ENCODE measurements at regions not wholly inside any gene's neighbourhood (a gene's known extent, or its start where the extent isn't known, plus 50 kb on each side); places are given as distances from the start of the nearest gene placed in this dataset.
"Not testable (repeated sequence)": the region's sequence is repeated elsewhere in the genome, so short reads cannot be mapped to it uniquely, and the experiment has no call there.

DNA sequence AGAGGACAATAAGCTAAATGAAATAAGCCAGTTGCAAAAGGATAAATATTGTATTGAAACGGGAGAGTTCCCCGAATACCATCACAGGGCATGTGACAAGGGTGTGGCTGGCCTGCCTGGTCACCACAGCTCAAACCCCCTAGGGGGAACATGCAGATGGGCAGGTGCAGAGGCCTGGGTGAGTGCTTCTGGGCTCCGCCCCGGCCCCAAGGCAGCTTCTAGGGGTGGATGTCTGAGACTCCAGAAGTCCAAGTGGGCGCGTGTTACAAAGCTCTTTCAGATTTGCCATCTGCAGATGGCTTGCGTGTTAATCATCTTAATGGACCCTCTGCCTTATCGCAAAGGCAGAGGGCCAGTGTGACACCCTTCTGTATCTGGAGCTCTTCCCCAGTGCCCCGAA is 559.2 kb upstream of the IMPG1 start:
- no peak for DNase-seq

DNA sequence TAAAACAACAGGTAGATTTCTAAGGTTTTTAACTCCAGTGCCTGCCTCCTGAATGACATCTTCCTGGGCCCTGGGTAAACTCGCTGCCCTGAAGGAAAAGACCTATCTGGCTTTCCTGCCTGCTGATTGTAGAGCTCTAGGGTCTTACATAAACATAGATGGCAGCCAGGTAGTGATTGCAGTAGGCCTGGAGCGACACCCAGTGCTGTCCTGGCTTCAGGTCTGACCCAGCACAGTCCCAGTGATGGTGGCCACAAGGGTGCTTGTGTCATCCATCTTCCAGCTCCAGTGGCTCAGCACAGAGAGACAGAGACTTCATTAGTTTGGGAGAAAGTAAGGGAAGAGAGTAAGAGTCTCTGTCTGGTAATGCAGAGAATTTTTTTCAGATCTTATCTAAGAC is 542.9 kb upstream of the IMPG1 start:
- no peak for DNase-seq

DNA sequence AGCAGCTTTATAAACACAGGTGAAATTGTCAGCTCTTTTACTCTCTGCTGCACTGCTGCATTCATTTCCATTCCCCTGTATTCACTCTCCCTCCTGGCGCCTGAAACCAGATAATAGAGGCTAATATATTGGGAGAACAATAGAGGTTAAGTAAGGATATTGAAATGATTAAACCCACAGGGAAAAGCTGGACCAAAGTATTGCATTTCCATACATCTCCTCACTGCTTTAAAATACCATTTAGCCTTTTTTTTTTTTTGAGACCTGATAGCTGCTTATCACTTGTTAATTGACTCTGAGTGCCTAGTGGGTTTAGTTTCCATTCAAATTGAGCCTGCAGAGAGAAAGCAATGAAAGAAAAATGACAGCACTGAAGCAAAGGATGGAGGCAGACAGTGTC is 540.5 kb upstream of the IMPG1 start:
- DNase-seq = no peak

DNA sequence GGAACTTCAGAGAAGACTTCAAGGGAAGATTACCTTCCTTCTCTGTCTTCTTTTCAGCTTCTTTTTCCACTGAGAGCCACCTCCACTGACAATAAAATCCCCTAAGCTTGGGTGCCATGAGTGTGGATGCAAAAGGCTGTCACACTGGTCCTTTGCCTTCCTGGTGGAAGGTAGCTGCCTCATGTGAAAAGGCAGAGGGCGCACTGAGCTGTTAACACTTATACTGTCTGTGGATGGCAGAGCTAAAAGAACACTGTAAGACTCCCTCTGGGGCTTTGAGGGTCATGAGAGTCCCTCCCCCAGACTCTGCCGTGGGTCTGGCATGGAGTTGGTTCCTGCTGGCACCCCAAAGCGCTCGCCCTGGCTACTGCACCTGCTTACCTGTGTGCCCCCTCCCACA is 536.7 kb upstream of the IMPG1 start:
- DNase-seq = no peak

DNA sequence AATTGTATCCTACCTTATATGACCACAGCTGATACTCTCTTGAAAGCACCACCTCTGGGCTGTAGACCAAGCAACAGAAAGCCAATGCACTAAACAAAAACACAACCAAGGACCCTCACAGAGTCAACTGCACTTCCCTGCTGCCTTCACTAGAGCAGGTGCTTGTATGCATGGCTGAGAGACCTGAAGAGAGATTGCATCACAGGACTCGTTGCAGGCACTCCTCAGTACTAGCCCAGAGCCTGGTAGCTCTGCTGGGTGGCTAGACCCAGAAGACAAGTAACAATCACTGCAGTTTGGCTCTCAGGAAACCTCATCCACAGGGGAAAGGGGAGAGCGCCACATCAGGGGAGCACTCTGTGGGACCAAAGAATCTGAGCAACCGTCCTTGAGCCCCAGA is 521.6 kb upstream of the IMPG1 start:
- no peak for DNase-seq

DNA sequence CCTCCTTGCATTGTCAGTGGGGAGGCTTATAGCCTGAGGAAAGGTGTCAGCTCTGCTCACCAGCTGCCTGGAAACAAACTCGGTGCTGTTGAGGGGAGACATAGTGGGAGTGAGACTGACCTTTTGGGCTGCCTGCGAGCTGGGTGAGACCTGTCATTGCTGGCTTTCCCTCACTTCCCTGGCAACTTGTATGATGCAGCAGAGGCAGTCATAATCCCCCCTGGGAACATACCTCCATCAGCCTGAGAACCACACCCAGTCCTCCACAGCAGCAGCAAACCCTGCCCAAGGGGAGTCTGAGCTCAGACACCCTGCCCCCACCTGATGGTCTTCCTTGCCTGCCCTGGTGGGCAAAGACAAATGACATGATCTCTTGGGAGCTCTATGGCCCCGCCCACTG is 521.2 kb upstream of the IMPG1 start:
- DNase-seq = no peak

DNA sequence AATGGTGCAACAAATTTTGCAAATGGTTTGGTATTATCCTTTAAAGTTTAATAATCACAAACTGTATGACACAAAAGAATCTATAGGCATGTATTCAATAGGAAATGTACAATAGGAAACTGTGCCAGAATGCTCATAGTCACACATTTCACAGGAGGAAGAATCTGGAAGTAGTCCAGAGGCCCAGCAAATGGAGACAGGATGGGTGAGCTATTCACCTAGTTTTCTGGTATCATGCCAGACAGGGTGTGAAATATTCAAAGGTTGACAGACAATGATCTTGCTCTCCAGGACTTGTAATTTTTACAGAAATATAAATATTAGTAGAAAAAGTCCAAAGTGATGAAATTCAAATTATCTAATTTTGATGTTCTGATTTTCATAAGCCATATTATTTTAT is 520.1 kb upstream of the IMPG1 start:
- no peak for DNase-seq

DNA sequence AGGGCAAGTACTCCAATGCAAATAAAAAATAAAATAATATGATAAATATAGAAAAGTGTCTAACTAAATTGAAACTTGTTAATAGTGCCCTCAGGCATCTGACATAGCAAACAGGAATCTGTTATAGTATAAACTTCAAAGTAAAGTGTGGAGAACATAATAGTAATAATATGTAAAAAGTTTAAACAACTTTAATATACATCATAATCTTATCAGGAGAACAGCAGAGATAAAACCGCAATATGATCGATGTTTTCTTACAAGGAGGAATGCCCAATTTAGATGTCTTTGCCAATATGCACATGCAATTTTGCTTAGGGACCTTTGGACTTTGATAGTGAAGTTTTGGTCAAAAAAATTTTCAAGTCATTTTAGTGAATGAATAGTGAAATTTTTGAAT is 514.8 kb upstream of the IMPG1 start:
- no peak for DNase-seq

GRCh38 chr6:76584121-76584520 is 511.7 kb upstream of the IMPG1 start:
- DNase-seq = no peak

GRCh38 chr6:76578746-76579145 is 506.3 kb upstream of the IMPG1 start:
- no peak for DNase-seq

DNA sequence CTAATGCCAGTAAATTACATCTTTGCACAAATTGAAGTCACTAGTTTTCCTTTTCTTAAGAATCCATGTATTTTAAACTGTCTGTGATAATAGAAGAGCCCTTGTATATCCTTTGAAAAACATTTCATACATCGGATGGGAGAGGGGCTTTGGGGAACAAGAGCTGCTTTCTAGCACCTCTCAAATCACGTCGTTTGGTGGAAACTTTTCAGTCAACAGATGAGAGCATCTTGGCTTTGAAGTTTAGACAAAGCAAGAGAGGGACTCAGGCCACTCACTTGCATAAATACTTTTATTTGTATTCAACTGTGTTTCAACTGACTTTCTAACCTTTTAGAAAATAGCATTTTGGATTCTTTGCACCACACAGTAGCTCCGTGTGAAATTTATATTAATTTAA is 502.3 kb upstream of the IMPG1 start:
- no peak for DNase-seq

DNA sequence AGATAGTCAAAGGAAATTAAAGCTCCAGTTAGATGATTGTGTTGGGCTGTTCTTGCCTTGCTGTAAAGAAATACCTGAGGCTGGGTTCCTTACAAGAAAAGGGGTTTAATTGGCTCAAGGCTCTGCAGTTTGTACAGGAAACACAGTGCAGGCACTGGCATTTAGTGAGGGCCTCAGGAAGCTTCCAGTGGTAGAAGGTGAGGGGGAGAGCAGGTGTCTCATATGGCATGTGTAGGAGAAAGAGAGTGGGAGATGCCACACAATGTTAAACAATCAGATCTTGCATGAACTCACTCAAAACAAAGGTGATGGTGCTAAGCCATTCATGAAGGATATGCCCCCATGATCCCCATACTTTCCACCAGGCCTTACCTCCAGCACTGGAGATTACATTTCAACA is 493.5 kb upstream of the IMPG1 start:
- DNase-seq = no peak

- not testable (repeated sequence) for DNase-seq
These were observed 489.9 kb upstream of the IMPG1 start for GRCh38 chr6:76562371-76562770.

GRCh38 chr6:76560851-76561755 is 488.6 kb upstream of the IMPG1 start:
- DNase-seq = not testable (repeated sequence)

- no peak for DNase-seq
These were observed 480.8 kb upstream of the IMPG1 start for GRCh38 chr6:76553256-76553655.

DNA sequence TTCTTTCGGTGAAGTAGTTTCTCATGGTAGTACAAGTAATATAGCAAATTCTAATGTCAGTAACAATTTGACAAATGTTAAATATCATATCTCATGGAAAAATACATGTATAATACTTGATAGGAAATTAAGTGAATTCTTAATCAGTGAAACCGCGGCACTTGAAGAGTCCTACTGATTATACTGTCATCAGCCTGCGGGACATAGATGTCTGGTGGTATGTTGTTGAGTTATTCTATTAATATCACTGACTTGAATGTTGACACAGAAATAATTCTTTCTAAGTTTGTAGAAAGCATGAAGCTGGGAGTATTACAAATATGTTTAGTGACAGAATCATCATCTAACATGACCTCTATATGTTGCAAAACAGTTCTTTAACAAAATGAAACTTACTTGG is 479.8 kb upstream of the IMPG1 start:
- DNase-seq = no peak

DNA sequence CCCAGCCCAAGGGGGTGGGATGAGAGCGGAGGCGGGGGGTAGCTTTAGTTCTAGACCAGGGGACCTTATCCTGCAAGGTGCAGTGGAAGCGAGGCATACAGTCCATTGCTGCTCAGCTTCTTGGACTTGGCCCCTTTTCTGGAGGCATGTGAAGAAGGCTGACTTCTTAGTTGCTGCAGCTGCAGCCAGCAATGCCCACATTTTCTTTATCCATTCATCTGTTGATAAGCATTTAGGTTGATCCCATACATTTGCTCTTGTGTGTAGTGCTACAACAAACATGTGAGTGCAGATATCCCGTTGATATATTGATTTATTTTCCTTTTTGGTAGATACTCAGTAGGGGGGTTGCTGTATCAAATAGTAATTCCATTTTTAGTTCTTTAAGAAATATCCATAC is 461.2 kb upstream of the IMPG1 start:
- DNase-seq = no peak

GRCh38 chr6:76532647-76533046 is 460.2 kb upstream of the IMPG1 start:
- DNase-seq = no peak

DNA sequence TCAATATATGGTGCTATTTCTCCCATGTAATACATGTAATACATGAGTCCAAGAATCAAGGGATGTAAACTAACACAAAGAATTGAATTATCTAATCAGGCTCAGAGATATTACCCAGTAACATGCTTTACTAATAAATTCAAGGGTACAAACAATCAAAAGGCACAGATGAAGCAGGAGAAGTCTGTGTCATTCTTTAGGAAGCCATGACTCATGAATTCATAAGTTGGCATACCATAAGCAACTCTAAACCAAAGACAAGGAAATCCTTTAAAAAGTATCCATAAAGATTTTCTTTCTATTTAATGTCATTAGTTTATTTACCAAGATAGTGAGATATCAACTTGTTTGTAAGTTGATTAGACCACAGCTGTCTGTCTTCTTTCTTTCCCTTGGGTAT is 446.0 kb upstream of the IMPG1 start:
- DNase-seq = no peak

DNA sequence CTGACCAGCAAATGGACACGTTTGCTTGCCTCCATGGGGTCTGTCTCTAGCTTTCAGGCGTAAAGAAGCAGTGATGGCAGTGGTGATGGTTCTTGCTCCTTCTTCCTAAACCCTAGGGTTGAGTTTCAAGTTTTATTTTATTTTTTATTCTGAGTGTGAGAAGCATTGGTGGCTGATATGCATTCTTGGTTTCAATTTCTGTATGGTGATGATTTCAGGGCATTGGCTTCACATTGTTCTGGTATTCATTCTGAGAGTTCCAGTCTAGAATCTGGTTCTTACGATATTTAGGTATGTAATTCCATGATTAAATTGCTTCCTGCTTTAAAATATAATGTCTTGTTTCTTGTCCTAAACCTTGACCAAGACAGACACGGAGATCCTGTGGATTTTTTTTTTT is 444.5 kb upstream of the IMPG1 start:
- no peak for DNase-seq

GRCh38 chr6:76510489-76510888 is 438.0 kb upstream of the IMPG1 start:
- DNase-seq = no peak

DNA sequence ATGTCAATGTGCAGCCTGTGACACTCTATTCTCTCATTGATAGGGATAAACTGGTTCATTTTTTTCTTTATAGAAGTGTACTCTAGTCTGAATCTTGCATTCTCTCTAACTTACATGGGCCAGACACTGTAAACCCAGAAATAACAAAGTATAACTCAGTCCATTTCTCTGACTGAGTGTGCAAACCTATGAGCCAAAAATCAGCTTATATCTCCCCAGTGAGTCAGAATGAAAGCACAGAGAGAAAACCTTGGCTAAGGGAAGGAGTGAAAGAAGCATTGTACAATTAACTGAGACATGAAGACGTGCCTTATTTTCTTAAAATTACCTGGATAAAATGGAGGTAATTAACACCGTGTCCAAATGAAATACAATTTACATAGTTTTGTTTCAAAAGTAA is 436.9 kb upstream of the IMPG1 start:
- no peak for DNase-seq

GRCh38 chr6:76506808-76507207 is 434.3 kb upstream of the IMPG1 start:
- DNase-seq = no peak

GRCh38 chr6:76495909-76496308 is 423.4 kb upstream of the IMPG1 start:
- no peak for DNase-seq

DNA sequence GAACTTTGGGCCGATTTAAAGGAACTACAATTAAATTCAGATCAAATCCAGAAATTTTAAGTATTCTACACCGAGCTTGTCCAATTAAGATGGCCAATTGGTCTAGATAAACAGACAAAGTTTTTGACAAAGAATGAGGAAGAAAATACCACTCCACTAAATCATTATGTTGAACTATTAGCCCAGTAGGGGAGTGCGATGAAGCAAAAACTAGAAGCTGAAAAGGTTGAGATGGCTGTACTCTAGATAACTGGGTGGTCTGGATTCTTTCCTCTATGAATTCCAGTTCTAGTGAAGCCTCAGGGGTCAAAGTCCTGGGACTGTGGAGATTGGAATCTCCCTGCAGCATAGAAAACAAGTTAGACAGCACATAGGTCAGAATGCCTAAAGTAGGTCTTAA is 418.9 kb upstream of the IMPG1 start:
- not testable (repeated sequence) for DNase-seq

All from NCI-H510A treated with DMSO at 0.1 percent for 48 hours (cell line).